HG03439 (cell line): ENCODE measurements at regions not wholly inside any gene's neighbourhood (a gene's known extent, or its start where the extent isn't known, plus 50 kb on each side); places are given as distances from the start of the nearest gene placed in this dataset.
"Not testable (repeated sequence)": the region's sequence is repeated elsewhere in the genome, so short reads cannot be mapped to it uniquely, and the experiment has no call there.

Source experiments
- ATAC-seq: cut with Tn5 transposase; IDR thresholded peaks from one replicate; pipeline ENCODE4 v1.9.1; 2021; ENCODE audit warnings: mild to moderate bottlenecking, moderate library complexity; ENCODE audit not compliant: unreplicated experiment

DNA sequence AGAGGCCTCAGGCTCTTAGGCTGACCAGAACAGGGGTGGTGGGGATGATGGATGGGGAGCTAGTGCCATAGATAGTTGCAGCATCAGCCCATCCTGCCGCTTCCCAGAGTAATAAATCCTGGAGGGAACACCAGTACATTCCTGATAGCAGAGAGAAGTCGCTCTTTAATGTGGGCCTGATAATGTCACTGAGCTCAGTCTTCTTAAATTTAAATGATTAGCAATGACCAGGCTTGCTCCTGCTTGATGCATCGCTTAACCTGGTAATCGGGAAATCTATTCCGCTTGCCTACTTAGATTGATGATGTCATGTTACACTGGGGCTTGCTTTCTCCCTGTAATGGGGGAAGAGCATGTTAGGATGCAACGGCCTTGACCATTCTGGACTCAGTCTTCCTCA, 218.6 kb upstream of the PLXNA2 start:
- ATAC-seq = no peak

DNA sequence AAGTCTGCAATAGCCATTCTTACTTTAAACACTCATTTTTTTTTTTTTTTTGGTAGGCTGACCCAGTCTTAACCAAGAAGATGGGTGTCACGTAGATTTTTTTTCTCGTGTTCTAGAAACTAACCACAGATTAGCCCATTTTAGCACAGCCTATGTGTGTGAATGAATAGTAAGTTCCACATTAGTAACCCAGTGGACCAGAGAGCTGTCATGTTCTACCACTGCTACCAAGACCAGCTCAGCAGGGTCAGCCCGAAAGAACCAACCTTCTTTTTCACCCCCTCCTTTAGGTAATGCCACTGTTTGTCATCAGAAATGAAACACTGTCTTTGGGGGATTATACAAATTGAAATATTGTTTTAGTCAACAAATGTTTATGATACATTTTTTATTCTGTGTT, 221.1 kb upstream of the PLXNA2 start:
- no peak for ATAC-seq

DNA sequence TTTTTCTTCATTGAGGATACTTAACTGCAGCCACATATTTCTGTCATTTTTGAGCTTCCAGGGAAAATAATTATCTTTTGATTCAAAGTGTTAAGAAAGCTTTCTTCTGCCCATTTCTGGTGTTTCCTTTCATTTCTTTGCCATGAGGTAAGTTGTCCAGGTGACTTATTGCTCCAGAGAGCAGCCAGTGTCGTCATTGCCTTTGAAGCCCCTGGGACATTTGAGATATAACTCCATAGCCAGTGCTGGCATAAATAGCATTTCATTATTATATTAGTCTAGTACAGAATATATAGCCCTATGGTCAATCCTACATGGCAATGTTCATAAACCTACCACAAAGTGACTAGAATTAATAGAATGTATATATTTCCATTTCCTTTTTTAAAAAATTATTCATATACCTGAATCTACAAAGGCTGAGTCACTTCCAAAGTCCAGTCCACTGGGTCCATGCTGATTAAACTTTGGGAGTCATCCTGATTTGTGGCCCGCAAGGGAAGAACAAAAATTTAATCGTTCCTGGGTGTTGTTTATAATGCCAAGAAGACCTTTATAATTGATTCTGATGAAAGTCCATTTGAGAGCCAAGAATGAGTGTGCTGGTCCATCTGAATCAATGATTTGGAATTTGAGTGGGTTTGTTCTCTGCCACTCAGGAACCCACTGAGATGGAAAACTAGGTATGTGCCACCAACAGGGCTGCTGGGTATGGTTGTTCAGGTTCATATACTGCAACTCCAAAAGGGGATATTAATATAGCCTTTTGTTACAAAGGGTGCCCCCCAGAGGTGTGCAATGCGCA, 221.8 kb upstream of the PLXNA2 start:
- ATAC-seq = no peak

DNA sequence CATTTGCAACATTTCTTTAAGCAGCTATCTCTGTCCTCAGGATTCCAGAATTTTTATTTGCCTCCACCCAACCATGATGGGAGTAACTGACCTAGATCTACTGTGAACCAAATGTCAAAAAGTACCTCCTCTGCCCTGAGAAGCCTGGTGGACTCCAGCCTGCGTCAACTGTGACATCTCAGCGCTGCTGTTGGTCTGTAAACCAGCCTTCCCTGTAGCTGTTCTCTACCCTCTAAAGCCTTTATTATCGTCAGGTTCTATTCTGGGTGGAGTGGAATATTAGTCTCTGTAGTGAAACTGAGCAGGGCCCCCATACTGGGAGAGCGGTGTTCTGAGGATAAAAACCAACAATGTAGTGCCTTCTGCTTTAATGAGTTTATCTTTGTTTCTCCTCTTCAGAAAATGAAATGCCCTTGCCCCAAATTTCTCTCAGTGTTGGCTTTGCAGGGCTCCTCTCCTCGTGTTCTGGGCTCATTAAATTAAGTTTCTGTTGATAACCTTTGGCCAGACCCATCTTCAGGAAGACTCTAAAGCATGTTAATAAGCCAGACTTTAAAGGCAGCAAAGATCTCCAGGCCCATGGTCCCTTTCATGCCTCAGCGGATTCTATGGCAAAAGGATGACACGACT, 223.1 kb upstream of the PLXNA2 start:
- no peak for ATAC-seq

DNA sequence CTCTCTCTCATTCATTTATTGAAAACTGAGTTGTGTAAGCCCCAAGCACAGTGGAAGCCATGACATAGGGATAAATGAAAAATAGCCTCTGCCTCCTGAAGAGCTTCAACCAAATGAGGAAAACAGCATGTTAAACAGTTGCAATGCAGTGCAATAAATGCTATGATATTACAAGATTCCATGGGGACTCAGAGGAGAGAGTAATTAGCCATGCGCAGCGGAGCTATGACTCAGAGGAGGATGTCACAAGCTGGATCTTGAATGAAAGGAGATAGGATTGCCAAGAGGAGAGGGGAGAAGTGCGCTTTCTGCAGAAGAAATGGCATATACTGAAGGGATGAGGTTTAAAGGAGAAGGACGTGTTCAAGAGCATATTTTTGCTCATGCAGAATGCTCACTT, 231.3 kb upstream of the PLXNA2 start:
- ATAC-seq = no peak

DNA sequence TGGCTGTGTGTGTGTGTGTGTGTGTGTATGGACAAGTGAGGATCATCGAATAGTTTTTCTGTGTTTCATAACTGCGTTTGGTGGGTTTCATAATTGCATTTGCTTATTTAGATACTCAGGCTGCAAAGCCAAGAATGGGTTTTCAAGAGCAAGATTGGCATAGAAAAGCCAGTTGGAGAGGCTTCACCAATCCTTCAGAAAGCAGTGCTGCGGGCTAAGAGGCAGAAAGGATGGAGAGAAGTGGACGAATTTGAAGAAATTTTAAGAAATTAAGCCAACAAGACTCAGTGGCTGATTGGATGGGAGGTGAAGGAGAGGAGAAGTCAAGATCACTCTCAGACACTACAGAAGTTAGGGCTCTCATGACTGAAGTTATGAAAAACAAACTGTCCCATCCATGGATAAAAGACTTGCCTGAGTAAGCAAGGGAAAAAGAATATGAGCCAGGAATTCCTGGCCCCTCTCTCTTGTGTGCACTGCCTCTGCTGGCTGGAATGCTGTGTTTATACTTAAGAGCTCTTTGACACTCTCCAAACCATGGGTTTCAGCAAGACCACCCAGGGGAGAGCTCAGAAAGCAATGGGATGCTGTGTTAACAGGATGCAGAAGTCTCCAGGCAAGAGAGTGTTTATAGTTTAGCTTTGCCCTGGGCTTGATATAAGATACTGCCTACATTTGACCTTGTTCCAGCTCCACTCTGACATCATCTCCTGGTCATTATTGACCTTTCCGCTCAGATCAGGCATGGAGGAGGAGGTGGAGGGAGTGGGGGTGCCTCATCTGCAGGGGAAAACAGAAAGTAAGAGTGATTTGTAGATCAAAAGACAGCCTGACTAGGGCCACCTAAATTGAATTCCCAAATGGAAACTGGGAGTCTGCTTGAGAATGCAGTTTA, 232.0 kb upstream of the PLXNA2 start:
- ATAC-seq = no peak

DNA sequence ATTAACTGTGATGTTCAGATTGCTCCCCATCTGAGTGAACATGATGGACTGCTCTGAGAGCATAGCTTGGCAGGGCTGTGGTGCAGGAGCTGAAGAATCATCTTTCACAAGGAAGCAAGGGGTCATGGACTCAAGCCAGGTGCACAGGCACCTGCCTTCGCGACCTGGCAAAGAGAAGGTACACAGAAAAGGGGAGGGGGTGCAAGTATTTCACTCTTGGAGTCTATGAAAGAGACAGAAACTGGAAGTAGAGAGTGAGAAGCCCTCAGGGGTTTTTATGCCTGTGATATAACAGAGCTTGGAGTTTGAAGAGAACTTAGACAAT, 232.6 kb upstream of the PLXNA2 start:
- ATAC-seq = no peak

DNA sequence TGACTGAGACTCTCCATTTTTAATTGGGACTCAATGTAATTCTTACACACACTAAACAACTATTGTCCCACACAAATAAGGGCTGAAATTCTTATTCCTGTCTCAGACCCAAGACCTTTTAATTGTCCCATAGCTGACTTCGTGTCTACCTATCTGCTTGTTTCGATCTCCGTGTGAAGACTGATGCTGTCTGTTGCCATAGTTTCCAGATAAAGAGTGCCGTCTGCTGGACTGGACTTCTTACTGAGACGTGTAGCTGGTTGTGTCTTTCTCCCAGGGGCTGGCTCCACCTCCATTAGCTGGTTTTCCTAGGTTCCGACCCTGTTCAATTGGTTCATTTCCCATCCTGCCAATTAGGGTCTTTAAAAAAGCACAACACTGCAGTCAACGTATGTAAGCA, 235.3 kb upstream of the PLXNA2 start:
- no peak for ATAC-seq

DNA sequence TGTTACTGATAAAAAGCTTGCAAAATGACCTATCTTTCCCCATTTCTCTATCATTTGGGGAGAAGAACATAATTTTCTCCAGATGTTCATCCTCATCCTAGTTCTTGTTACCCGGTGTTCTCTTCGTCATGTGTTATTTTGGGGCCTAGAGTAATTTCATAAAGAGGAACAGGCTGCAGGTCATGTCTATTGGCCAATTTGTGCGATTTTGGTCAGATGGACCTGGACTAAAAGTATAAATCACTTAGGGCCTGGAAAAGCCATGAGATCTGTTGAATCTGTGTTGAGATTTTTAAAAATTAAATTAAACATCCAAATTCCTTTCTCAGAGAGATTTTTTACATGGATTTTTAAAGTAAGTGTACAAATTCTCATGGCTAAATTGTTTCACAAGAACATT, 241.3 kb upstream of the PLXNA2 start:
- ATAC-seq = no peak

DNA sequence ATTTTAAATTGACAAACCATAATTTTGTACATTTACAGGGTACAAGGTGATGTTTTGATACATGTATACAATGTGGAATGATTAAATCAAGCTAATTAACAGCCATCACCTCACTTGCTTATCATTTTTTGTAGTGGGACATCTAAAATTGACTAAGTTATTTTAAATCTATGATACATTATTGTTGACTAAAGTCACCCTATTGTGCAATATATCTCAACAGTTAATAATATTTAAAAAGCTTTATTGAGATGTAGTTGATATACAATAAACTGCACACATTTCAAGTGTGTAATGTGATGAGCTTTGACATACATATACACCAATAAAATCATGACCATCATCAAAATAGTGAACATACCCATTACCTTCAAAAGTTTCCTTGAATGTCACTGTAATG, 242.5 kb upstream of the PLXNA2 start:
- no peak for ATAC-seq

DNA sequence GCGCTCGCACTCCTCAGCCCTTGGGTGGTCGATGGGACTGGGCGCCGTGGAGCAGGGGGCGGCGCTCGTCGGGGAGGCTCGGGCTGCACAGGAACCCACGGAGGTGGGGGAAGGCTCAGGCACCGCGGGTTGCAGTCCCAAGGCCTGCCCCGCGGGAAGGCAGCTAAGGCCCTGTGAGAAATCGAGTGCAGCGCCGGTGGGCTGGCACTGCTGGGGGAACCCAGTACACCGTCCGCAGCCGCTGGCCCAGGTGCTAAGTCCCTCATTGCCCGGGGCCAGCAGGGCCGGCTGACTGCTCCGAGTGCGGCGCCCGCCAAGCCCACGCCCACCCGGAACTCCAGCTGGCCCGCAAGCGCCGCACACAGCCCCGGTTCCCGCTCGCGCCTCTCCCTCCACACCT, 244.2 kb upstream of the PLXNA2 start:
- not testable (repeated sequence) for ATAC-seq

DNA sequence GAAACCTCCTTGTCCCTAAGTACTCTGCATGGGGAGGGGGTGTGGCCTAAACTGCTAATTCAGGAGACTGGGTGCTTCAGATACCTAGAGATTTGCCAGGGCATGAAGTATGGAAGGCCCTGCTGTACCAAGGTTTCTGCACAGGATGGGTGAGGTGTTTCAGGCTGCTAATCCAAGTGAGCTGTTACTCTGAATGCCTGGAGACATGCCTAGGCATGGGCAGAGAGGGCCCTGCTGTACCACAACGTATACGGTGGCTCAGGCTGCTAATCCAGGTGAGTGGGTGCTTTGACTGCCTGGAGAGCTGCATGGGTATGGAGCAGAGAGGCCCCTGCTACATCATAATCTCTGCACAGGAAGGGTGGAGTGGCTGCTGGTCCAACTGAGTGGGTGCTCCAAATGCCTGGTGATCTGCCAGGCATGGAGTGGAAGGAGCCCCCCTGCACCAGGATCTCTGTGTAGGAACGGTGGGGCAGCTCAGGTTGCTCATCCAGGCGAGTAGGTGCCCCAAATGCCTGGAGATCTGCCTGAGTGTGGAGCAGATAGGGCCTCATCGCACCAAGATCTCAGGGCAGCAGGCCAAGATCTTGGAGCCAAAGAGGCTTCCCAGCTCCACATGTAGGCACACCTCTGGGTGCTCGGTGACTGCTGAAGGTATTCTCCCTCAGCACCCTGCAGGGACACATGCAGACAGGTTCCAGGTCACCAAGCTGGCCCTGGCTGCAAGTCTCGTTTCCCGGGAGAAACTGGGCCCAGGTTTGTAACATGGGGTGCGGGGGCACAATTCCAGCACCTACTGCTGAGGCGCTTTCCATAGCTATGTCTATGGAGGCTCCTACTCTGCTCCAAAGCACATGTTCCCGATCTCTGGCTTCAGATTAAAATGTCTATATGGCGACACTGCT, 252.5 kb upstream of the PLXNA2 start:
- ATAC-seq = no peak

DNA sequence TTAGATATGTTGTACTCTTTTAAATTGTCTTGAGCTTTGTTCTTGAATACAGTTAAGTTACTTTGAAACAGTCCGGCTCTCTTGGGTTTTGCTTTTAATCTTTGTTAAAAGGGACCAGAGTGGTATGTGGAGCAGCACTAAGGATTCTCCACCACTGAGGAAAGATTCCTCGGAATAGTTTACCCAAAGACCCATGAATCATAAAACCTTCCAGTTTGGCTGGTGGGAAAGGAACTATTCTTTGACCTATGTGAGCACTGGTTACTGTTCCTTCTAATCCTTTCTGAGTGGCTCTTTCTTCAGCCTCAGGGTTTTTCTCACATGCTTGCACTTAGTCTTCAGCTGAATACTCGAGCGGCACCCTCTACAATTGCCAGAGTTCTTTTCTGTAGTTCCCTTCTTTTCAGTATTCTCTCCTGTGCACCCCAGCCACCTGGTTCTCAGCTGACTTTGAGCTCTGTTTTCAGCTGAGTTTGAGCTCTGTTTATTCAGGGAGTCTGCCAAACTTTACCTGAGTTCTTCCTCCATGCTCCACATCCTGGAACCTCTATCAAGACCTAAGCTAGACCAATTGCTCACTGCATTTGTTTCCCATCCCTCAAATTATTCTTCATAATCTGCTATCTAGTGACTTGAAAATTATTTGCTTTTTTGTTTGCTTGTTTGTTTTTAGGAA, 253.8 kb upstream of the PLXNA2 start:
- no peak for ATAC-seq

DNA sequence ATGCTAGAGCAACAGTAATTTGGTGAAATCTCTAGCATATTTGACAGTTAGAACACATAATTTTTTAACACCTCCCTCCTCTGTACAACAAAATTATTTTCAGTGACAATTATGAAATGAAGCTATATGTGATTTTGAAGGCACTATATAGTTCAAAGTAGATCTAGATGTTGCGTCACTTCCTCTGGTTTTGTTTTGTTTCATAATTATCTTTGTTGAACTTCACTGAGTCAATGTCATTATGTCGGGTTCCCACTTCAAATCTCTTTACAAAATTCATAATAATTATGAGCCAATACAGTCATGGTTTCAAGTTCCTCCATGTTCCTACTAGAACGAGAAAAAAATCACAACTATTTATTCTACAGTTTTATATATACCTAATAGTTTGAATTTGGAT, 254.8 kb upstream of the PLXNA2 start:
- no peak for ATAC-seq

DNA sequence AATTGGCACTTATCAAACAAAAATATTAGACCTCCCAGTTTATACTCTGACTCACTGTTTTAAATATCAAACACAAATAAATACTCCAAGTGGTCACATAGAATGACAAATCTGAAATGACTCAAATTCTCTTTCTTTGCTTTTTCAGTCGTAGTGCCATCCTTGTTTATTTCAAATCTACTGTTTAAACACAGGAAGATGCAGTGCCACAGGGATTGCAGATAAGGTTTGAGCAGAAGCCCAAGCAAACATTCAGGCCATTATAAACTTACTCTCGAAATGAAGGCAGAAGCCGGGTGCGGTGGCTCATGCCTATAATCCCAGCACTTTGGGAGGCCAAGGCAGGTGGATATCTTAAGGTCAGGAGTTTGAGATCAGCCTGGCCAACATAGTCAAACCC, 255.4 kb upstream of the PLXNA2 start:
- no peak for ATAC-seq

DNA sequence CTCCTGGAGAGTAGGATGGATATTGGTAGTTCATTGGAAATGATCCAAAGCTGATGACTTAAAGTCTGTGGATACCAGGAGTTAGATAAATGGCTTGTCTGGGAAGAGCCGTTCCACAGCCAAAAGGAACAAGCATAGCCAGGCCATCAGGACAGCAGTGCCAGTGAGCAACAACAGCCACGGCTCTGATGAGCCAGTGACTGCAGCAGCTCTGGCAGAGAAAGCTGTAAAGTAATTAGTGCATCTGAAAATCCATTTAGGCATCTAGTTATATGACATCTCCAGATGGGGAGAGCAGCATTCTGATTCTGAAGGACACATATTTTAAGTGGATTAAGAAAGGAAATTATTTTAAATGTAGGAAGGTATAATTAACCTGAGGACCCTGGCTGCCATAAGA, 256.2 kb upstream of the PLXNA2 start:
- ATAC-seq = no peak

DNA sequence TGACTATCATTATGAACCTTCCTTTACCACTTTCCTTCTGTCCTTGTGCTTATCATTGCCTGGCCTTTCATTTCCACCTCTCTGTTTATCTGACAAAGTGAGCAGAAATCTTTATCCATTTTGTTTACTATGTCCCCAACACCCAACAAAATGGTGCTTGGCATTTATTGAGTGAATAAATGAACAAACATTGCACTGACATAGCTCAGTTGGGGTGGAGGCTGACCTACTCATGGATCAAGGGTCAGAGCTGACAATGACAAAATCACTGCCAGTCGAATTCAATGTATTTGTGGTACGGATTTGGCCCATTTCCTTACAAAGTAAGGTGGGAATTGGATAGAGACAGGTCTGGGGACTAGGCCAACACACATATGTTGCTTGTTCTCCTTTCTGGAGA, 257.4 kb upstream of the PLXNA2 start:
- no peak for ATAC-seq

DNA sequence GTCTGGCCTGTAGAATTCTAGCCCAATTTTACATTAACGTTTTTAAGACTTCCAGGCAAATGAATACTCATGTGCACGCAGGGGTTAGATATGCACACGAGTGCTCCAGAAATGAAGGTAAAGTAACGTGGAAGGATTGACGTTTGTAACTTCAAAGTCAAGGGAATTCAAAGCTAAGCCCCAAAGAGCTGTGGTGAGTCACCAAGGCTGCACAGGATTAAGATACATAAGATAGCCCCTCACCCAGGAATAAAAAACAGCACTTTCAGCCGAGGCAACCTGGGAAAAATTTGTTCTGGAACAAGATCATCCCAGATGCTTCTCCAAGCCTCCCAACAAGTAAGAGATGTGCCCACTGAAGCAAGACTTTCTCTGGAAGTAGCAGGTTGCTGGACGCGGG, 259.6 kb upstream of the PLXNA2 start:
- no peak for ATAC-seq

DNA sequence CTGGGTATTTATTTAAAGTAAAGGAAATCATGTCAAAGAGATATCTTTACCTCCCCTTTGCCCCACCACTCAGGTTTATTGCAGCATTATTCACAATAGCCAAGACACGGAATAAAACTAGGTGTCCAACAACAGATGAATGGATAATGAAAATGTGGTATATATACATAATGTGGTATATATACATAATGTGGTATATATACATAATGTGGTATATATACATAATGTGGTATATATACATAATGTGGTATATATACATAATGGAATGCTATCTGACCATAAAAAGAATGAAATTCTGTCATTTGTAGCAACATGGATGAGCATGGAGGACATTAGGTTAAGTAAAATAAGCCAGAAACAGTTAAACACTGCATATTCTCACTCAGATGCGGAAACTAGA, 262.6 kb upstream of the PLXNA2 start:
- no peak for ATAC-seq

DNA sequence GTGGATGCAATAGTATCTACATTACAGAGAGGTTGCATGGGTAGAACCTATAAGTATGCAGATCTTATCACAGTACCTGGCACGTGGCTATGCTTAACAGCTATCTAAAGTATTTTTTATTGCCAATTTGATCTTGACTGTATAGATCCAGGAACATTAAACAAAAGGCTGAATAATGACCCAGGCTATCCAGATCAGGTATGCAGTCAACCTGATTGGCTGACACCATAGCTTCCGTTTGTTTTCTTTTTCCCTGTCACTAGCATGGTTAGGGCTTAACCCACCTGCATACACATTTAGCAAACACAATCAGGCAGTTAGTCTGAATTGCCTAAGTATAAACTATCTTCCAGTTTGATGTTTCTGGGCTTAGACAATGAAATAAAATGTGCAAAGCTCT, 264.9 kb upstream of the PLXNA2 start:
- ATAC-seq = no peak
